ENCODE measurements at regions not wholly inside any gene's neighbourhood (a gene's known extent, or its start where the extent isn't known, plus 50 kb on each side); places are given as distances from the start of the nearest gene placed in this dataset.

DNA sequence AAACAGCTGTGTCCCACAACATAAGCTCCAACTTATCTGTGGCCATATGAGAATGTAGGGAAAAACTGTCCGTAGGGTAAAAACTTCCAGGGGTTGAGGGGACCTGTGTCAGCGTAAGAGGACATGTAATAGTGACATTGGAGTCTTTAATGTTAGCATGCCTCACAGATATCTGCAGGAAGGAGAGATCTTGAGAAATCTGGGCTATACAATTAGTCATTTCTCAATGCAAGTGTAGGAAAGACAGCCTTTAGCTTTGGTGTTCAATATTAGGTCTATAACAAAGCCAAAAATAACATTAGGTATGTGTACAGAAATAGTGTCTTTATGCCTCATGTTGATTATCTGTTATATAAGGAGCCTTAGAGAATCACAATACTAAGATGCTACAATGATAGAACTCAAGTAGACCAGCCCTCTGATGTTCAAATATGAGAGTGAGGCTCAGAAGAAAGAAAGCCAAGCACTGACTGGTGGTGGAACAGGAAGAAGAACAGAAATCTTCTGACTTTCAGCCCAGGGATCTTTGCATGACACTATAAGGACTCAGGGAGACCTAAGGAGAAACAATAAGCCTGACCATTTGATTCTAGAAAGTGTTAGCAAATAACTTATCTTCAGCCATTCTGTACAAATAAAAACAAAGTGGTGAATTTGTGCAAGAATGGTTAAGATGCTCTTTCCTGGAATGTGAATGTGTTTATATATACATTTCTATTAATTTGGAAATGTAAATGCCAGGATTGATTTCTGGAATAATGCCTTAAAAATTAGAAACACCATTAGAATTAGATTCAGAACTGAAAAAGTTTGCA is 152.6 kb downstream of the ZC3H11B start:
- TF ChIP-seq ISL1 (CRISPR knock-in tag; IDR thresholded peaks at IDR 0.05) (no peak), ARNTL (CRISPR knock-in tag; IDR thresholded peaks at IDR 0.05; ENCODE audit: borderline replicate concordance, low read depth) (no peak), RARB (CRISPR knock-in tag; IDR thresholded peaks at IDR 0.05) (no peak), ZFP30 (CRISPR knock-in tag; IDR thresholded peaks at IDR 0.05) (no peak), OSR1 (CRISPR knock-in tag; IDR thresholded peaks at IDR 0.05) (no peak), ZC3H10 (CRISPR knock-in tag; IDR thresholded peaks at IDR 0.05) (no peak), ZFP3 (CRISPR knock-in tag; IDR thresholded peaks at IDR 0.05) (no peak)
- TF ChIP-seq, protein P1, sequence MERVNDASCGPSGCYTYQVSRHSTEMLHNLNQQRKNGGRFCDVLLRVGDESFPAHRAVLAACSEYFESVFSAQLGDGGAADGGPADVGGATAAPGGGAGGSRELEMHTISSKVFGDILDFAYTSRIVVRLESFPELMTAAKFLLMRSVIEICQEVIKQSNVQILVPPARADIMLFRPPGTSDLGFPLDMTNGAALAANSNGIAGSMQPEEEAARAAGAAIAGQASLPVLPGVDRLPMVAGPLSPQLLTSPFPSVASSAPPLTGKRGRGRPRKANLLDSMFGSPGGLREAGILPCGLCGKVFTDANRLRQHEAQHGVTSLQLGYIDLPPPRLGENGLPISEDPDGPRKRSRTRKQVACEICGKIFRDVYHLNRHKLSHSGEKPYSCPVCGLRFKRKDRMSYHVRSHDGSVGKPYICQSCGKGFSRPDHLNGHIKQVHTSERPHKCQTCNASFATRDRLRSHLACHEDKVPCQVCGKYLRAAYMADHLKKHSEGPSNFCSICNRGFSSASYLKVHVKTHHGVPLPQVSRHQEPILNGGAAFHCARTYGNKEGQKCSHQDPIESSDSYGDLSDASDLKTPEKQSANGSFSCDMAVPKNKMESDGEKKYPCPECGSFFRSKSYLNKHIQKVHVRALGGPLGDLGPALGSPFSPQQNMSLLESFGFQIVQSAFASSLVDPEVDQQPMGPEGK (CRISPR knock-in tag; IDR thresholded peaks at IDR 0.05; ENCODE audit: borderline replicate concordance) = no peak
- TF ChIP-seq, protein P2, sequence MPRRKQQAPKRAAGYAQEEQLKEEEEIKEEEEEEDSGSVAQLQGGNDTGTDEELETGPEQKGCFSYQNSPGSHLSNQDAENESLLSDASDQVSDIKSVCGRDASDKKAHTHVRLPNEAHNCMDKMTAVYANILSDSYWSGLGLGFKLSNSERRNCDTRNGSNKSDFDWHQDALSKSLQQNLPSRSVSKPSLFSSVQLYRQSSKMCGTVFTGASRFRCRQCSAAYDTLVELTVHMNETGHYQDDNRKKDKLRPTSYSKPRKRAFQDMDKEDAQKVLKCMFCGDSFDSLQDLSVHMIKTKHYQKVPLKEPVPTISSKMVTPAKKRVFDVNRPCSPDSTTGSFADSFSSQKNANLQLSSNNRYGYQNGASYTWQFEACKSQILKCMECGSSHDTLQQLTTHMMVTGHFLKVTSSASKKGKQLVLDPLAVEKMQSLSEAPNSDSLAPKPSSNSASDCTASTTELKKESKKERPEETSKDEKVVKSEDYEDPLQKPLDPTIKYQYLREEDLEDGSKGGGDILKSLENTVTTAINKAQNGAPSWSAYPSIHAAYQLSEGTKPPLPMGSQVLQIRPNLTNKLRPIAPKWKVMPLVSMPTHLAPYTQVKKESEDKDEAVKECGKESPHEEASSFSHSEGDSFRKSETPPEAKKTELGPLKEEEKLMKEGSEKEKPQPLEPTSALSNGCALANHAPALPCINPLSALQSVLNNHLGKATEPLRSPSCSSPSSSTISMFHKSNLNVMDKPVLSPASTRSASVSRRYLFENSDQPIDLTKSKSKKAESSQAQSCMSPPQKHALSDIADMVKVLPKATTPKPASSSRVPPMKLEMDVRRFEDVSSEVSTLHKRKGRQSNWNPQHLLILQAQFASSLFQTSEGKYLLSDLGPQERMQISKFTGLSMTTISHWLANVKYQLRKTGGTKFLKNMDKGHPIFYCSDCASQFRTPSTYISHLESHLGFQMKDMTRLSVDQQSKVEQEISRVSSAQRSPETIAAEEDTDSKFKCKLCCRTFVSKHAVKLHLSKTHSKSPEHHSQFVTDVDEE (CRISPR knock-in tag; IDR thresholded peaks at IDR 0.05) = no peak
- ATAC-seq = no peak

DNA sequence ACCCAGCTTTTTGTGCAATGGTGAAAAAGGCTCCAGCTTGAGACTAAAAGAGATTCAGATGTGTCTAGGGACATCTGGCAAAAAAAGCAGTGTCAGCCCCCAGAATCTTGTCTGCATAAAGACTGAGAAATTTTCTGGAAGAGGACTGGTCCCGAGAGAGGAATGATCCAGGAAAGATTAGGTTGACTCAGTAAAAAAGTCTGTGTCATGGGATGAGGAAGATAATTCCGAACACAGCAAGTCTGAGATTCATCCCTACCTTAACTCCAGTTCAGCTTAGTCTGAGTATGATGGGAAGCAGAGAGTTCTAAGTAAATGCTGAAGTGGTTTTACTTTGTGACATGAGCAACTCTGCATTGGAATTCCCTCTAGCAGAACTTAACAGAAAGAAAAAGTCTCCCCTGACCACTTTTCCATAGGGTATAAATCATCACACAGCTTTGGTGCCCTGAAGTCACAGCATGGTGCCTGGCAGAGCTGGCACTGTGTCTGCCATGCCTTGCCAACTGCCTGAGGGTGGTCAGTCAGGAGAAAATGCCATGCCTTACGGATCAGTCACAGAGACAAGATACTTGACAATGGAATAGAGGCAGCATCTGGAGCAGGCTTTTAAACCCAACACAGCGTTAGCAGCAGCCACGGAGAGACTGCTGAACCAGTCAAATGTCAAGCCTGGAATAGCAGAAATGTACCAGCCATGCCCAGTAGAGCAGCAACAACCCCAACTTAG is 153.4 kb downstream of the ZC3H11B start:
- ATAC-seq = peak; percentile 65
- TF ChIP-seq ZNF70 (CRISPR knock-in tag; IDR thresholded peaks at IDR 0.05) (no peak), BACH2 (CRISPR knock-in tag; IDR thresholded peaks at IDR 0.05; ENCODE audit: borderline replicate concordance) (no peak), OSR1 (CRISPR knock-in tag; IDR thresholded peaks at IDR 0.05) (no peak)

DNA sequence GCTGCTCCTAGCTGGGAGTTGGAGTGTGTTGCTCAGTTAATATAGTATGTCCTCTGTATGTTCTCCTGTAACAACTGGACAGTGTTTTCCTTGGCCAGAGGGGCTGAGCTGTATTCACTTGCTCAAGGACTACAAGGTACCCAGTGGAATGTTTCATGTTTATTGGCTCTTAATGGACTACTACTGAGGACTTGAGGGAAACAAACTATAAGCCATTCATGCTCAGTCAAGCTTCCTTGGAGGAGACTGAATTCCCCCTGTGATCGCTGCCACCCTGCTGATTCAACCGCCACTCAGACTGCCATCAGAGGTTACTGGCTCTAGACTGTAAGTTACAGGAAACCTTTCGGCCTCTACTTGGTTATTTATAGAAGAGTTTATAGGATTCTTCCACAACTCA is 166.6 kb downstream of the ZC3H11B start:
- peak; percentile 19; the same call in 2 of the 3 replicates for ATAC-seq
- TF ChIP-seq, protein P3, sequence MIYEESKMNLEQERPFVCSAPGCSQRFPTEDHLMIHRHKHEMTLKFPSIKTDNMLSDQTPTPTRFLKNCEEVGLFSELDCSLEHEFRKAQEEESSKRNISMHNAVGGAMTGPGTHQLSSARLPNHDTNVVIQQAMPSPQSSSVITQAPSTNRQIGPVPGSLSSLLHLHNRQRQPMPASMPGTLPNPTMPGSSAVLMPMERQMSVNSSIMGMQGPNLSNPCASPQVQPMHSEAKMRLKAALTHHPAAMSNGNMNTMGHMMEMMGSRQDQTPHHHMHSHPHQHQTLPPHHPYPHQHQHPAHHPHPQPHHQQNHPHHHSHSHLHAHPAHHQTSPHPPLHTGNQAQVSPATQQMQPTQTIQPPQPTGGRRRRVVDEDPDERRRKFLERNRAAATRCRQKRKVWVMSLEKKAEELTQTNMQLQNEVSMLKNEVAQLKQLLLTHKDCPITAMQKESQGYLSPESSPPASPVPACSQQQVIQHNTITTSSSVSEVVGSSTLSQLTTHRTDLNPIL (CRISPR knock-in tag; IDR thresholded peaks at IDR 0.05; ENCODE audit: low read depth) = no peak
- TF ChIP-seq OSR1 (CRISPR knock-in tag; IDR thresholded peaks at IDR 0.05) = 0 out of 2 replicates have a peak, but pooled peaks have one; percentile 19
- TF ChIP-seq, protein P2 (CRISPR knock-in tag; IDR thresholded peaks at IDR 0.05) = no peak

DNA sequence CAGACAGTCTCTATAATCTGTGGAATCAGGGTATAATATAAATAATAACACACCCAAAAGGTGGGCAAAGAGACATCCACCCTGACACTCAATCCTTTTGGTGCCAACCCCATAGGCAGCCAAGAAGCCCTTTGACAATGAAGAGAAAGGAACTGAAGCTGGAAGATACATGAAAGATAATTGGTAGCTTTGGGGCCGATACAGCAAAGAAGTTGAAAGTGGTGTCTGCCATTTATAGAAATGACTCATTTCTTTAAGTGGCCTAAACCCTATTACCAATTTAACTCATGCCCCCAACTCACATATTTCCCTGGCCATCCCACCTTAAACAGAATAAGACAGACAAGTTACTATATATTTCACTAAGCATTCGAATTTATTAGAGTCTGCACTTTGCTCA is 167.0 kb downstream of the ZC3H11B start:
- ATAC-seq = no peak
- TF ChIP-seq ZNF565 (CRISPR knock-in tag; conservative IDR thresholded peaks at IDR 0.05; ENCODE audit: low read depth) = no peak
- TF ChIP-seq, protein P1 (CRISPR knock-in tag; IDR thresholded peaks at IDR 0.05; ENCODE audit: borderline replicate concordance) = no peak
- TF ChIP-seq ZFP3 (CRISPR knock-in tag; IDR thresholded peaks at IDR 0.05) = no peak
- TF ChIP-seq BACH2 (CRISPR knock-in tag; IDR thresholded peaks at IDR 0.05; ENCODE audit: borderline replicate concordance) = no peak
- no peak for TF ChIP-seq ZFP30 (CRISPR knock-in tag; IDR thresholded peaks at IDR 0.05)
- no peak for TF ChIP-seq GLIS3 (CRISPR knock-in tag; IDR thresholded peaks at IDR 0.05)
- no peak for TF ChIP-seq TCF4 (CRISPR knock-in tag; IDR thresholded peaks at IDR 0.05; ENCODE audit: borderline replicate concordance)
- no peak for TF ChIP-seq TOX (CRISPR knock-in tag; IDR thresholded peaks at IDR 0.05; ENCODE audit: borderline replicate concordance)
- TF ChIP-seq PPARA (CRISPR knock-in tag; IDR thresholded peaks at IDR 0.05; ENCODE audit: borderline replicate concordance) = no peak
- TF ChIP-seq OSR1 (CRISPR knock-in tag; IDR thresholded peaks at IDR 0.05) = no peak
- no peak for TF ChIP-seq ZNF70 (CRISPR knock-in tag; IDR thresholded peaks at IDR 0.05)
